GM19372 (cell line): ENCODE measurements at regions not wholly inside any gene's neighbourhood (a gene's known extent, or its start where the extent isn't known, plus 50 kb on each side); places are given as distances from the start of the nearest gene placed in this dataset.

Experiments used
- ATAC-seq: cut with Tn5 transposase; IDR thresholded peaks from one replicate; pipeline ENCODE4 v1.9.1; 2021; ENCODE audit warnings: mild to moderate bottlenecking, low read depth, moderate library complexity; ENCODE audit not compliant: unreplicated experiment

GRCh38 chr7:40918701-40919271, 784.0 kb downstream of the SUGCT start:
- ATAC-seq, result no peak

- no peak for ATAC-seq
These were observed 782.0 kb downstream of the SUGCT start for GRCh38 chr7:40916813-40917212.

- no peak for ATAC-seq
These were observed 780.3 kb downstream of the SUGCT start for GRCh38 chr7:40915071-40915470.
